ENCODE measurements at regions not wholly inside any gene's neighbourhood (a gene's known extent, or its start where the extent isn't known, plus 50 kb on each side); places are given as distances from the start of the nearest gene placed in this dataset.

- Mint-ChIP-seq H3K27ac (no peak overlapping the region), H3K27me3 (ENCODE audit: insufficient read depth, low read depth) (peaks cover 3% of the 10 kb centered on the region), H3K36me3 (peaks cover 6% of the 10 kb centered on the region), H3K4me1 (peaks cover 45% of the 10 kb centered on the region), H3K4me3 (no peak overlapping the region), H3K9me3 (peaks cover 6% of the 10 kb centered on the region)
- no peaks in the 10 kb centered on the region for H3K36me3 ChIP-seq
- H4K20me1 ChIP-seq (ENCODE audit: low read depth): no peaks in the 10 kb centered on the region
- no peak overlapping the region for H3K4me3 ChIP-seq
- no peak overlapping the region for H3K27ac ChIP-seq
- H2AFZ ChIP-seq (replicated peaks): no peak overlapping the region
- no peak overlapping the region for H3K4me2 ChIP-seq
- no peak for DNase-seq (ENCODE audit: low spot score)
- H3K9ac ChIP-seq: no peak overlapping the region
- no peaks in the 10 kb centered on the region for H3K27me3 ChIP-seq
- no peaks in the 10 kb centered on the region for H3F3A ChIP-seq (ENCODE audit: low read depth)
- H3K79me2 ChIP-seq (ENCODE audit: low read depth): no peaks in the 10 kb centered on the region
- H3K4me1 ChIP-seq: peaks cover 17% of the 10 kb centered on the region
- no peaks in the 10 kb centered on the region for H3K9me3 ChIP-seq (ENCODE audit: low read depth)
- TF ChIP-seq EZH2 (IDR thresholded peaks at IDR 0.05) (no peak), EZH2phosphoT487 (IDR thresholded peaks at IDR 0.05) (no peak), CTCF (IDR thresholded peaks at IDR 0.05) (no peak)
These were observed 520.9 kb upstream of the ID2 start for GRCh38 chr2:8160959-8161358.

- Histone ChIP-seq H3K4me2 (no peak overlapping the region), H3K4me1 (peaks cover 17% of the 10 kb centered on the region), H2AFZ (replicated peaks) (no peak overlapping the region), H4K20me1 (ENCODE audit: low read depth) (no peaks in the 10 kb centered on the region), H3K27me3 (no peaks in the 10 kb centered on the region), H3K4me3 (no peak overlapping the region), H3K79me2 (ENCODE audit: low read depth) (no peaks in the 10 kb centered on the region), H3K36me3 (no peaks in the 10 kb centered on the region), H3K9me3 (ENCODE audit: low read depth) (no peaks in the 10 kb centered on the region), H3K27ac (no peak overlapping the region), H3F3A (ENCODE audit: low read depth) (no peaks in the 10 kb centered on the region), H3K9ac (no peak overlapping the region)
- Mint-ChIP-seq H3K27ac (peak overlapping the region; percentile 27), H3K4me3 (peak overlapping the region; percentile 18), H3K9me3 (peaks cover 3% of the 10 kb centered on the region), H3K27me3 (ENCODE audit: insufficient read depth, low read depth) (peaks cover 3% of the 10 kb centered on the region), H3K4me1 (peaks cover 42% of the 10 kb centered on the region), H3K36me3 (peaks cover 2% of the 10 kb centered on the region)
- no peak for TF ChIP-seq CTCF (IDR thresholded peaks at IDR 0.05)
- TF ChIP-seq EZH2phosphoT487 (IDR thresholded peaks at IDR 0.05): no peak
- no peak for TF ChIP-seq EZH2 (IDR thresholded peaks at IDR 0.05)
- no peak for DNase-seq (ENCODE audit: low spot score)
These were observed 519.3 kb upstream of the ID2 start for GRCh38 chr2:8162552-8162951.

DNA sequence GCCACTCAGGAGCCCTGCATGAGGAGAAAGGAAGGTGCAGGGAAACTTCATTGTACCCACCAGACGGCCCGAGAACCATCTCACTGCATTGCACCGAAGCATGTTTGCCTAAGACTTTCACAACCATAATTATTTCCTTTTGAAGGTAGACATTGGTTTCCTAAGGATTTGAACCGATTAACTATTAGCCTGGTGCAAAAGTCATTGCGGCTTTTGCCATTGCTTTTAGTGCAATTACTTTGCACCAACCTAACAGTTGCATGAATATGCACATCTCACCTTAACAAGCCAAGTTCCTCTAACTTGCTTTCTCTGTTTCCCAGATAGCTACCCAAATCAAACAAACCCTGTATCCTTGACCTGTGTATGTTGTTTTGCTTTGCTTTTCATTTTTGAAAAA, 516.3 kb upstream of the ID2 start:
- no peaks in the 10 kb centered on the region for H3K27me3 Mint-ChIP-seq (ENCODE audit: insufficient read depth, low read depth)
- no peaks in the 10 kb centered on the region for H3K36me3 Mint-ChIP-seq
- Histone ChIP-seq H2AFZ (replicated peaks) (peak overlapping the region; percentile 13), H3K79me2 (ENCODE audit: low read depth) (no peaks in the 10 kb centered on the region), H3F3A (ENCODE audit: low read depth) (no peaks in the 10 kb centered on the region), H3K9me3 (ENCODE audit: low read depth) (no peaks in the 10 kb centered on the region), H3K27me3 (no peaks in the 10 kb centered on the region), H3K4me3 (no peak overlapping the region), H3K4me2 (no peak overlapping the region), H4K20me1 (ENCODE audit: low read depth) (no peaks in the 10 kb centered on the region), H3K27ac (no peak overlapping the region), H3K4me1 (peaks cover 3% of the 10 kb centered on the region), H3K36me3 (no peaks in the 10 kb centered on the region), H3K9ac (no peak overlapping the region)
- H3K4me1 Mint-ChIP-seq: peaks cover 23% of the 10 kb centered on the region
- no peak for DNase-seq (ENCODE audit: low spot score)
- no peaks in the 10 kb centered on the region for H3K9me3 Mint-ChIP-seq
- no peak overlapping the region for H3K4me3 Mint-ChIP-seq
- TF ChIP-seq CTCF (IDR thresholded peaks at IDR 0.05) (no peak), EZH2phosphoT487 (IDR thresholded peaks at IDR 0.05) (no peak), EZH2 (IDR thresholded peaks at IDR 0.05) (no peak)
- H3K27ac Mint-ChIP-seq: no peak overlapping the region
